NCI-H2081 (cell line): ENCODE measurements at regions not wholly inside any gene's neighbourhood (a gene's known extent, or its start where the extent isn't known, plus 50 kb on each side); places are given as distances from the start of the nearest gene placed in this dataset.
"Not testable (repeated sequence)": the region's sequence is repeated elsewhere in the genome, so short reads cannot be mapped to it uniquely, and the experiment has no call there.

Experiments
- DNase-seq, 2 experiments: peaks; one replicate each; lab custom pipeline; 2025; lab: John Stamatoyannopoulos, UW

- not testable (repeated sequence) for DNase-seq
These were observed 102.5 kb upstream of the WIPF3 start for GRCh38 chr7:29703830-29704229.

- not testable (repeated sequence) for DNase-seq
These were observed 97.3 kb upstream of the WIPF3 start for GRCh38 chr7:29709002-29709401.

- not testable (repeated sequence) for DNase-seq
These were observed 83.2 kb upstream of the WIPF3 start for GRCh38 chr7:29723127-29723526.

- DNase-seq = no peak
These were observed 82.7 kb upstream of the WIPF3 start for GRCh38 chr7:29723599-29723998.

GRCh38 chr7:29729534-29730165 lies 76.7 kb upstream of the WIPF3 start:
- DNase-seq = not testable (repeated sequence)

- no peak for DNase-seq
These were observed 72.0 kb upstream of the WIPF3 start for GRCh38 chr7:29734246-29734731.

GRCh38 chr7:29747645-29748245 lies 58.6 kb upstream of the WIPF3 start:
- not testable (repeated sequence) for DNase-seq

GRCh38 chr7:29748286-29749099 lies 57.8 kb upstream of the WIPF3 start:
- peak; percentile 51 to 64 for DNase-seq

- no peak for DNase-seq
These were observed 56.5 kb upstream of the WIPF3 start for GRCh38 chr7:29749701-29750321.

GRCh38 chr7:29750373-29750940 lies 55.9 kb upstream of the WIPF3 start:
- not testable (repeated sequence) for DNase-seq

- not testable (repeated sequence) for DNase-seq
These were observed 55.3 kb upstream of the WIPF3 start for GRCh38 chr7:29751012-29751411.

- DNase-seq = no peak
These were observed 51.3 kb upstream of the WIPF3 start for GRCh38 chr7:29754874-29755490.
